Activated naive CD8-positive, alpha-beta T cell treated with anti-CD3 and anti-CD28 coated beads for 36 hours (primary cell): ENCODE measurements at regions not wholly inside any gene's neighbourhood (a gene's known extent, or its start where the extent isn't known, plus 50 kb on each side); places are given as distances from the start of the nearest gene placed in this dataset.

ENCODE experiments used
- DNase-seq: peaks from one replicate; pipeline ENCODE4 v3.0.0; 2021
- H3K27ac Mint-ChIP-seq: one replicate; pipeline ENCODE4 v1.8.0; 2022; ENCODE audit warnings: mild to moderate bottlenecking, moderate library complexity, mixed read lengths
- H3K27me3 Mint-ChIP-seq: one replicate; pipeline ENCODE4 v1.8.0; 2022; ENCODE audit warnings: mild to moderate bottlenecking, mixed read lengths
- H3K36me3 Mint-ChIP-seq: one replicate; pipeline ENCODE4 v1.8.0; 2021; ENCODE audit warnings: mild to moderate bottlenecking, mixed read lengths
- H3K4me1 Mint-ChIP-seq: one replicate; pipeline ENCODE4 v1.8.0; 2021; ENCODE audit warnings: mixed read lengths
- H3K4me3 Mint-ChIP-seq: one replicate; pipeline ENCODE4 v1.8.0; 2022; ENCODE audit warnings: mild to moderate bottlenecking, moderate library complexity, mixed read lengths
- H3K9me3 Mint-ChIP-seq: one replicate; pipeline ENCODE4 v1.8.0; 2022; ENCODE audit warnings: mixed read lengths

DNA sequence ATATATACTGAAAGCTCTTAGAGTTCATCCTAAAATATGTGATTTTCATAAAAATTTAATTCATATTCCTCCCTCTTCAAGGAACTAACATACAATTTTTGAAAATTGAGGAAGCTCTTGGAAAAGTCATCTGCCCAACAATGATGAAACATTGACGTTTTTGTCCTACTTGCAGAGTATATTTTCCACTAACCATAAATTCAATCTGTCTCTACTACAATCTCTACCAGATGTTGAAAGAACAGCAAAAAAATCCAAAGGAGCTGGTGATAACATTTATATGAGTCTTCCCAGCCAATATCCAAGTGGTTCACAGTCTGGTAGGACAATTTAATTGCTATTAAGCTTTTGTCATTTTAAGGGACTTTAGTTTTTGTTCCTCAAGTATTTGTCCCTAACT, 81.1 kb upstream of the NR3C1 start:
- Mint-ChIP-seq H3K27ac (no peak overlapping the region), H3K9me3 (no peaks in the 10 kb centered on the region), H3K4me1 (no peaks in the 10 kb centered on the region), H3K36me3 (no peaks in the 10 kb centered on the region), H3K27me3 (no peaks in the 10 kb centered on the region), H3K4me3 (no peak overlapping the region)
- DNase-seq: no peak

GRCh38 chr5:143481697-143482531, 78.4 kb upstream of the NR3C1 start:
- Mint-ChIP-seq H3K27ac (no peak overlapping the region), H3K4me1 (no peaks in the 10 kb centered on the region), H3K4me3 (no peak overlapping the region), H3K36me3 (no peaks in the 10 kb centered on the region), H3K9me3 (no peaks in the 10 kb centered on the region), H3K27me3 (no peaks in the 10 kb centered on the region)
- no peak for DNase-seq

- H3K4me3 Mint-ChIP-seq: no peak overlapping the region
- no peak for DNase-seq
- H3K4me1 Mint-ChIP-seq: no peaks in the 10 kb centered on the region
- H3K27me3 Mint-ChIP-seq: no peaks in the 10 kb centered on the region
- H3K9me3 Mint-ChIP-seq: no peaks in the 10 kb centered on the region
- no peaks in the 10 kb centered on the region for H3K36me3 Mint-ChIP-seq
- no peak overlapping the region for H3K27ac Mint-ChIP-seq
Measured at GRCh38 chr5:143480001-143480400, 76.5 kb upstream of the NR3C1 start.

DNA sequence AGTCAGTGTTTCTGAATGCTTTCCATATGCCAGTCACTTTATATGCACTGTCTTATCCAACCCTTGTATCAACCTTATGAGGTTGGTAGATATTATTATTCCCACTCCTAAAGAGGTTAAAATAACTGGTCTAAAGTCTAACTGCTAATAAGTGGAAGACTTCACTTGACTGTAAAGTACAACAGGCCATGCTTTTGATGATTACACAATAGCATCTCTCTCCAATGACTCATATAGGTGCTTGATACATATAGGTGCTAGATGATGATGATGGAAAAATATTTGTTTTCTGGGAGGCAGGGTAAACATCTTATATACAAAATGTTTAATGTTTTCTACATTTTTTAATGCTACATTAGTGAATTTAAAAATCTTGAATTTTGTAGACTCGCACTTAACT, 75.9 kb upstream of the NR3C1 start:
- Mint-ChIP-seq H3K4me3 (no peak overlapping the region), H3K4me1 (no peaks in the 10 kb centered on the region), H3K36me3 (no peaks in the 10 kb centered on the region), H3K27ac (no peak overlapping the region), H3K27me3 (no peaks in the 10 kb centered on the region), H3K9me3 (no peaks in the 10 kb centered on the region)
- DNase-seq: no peak

DNA sequence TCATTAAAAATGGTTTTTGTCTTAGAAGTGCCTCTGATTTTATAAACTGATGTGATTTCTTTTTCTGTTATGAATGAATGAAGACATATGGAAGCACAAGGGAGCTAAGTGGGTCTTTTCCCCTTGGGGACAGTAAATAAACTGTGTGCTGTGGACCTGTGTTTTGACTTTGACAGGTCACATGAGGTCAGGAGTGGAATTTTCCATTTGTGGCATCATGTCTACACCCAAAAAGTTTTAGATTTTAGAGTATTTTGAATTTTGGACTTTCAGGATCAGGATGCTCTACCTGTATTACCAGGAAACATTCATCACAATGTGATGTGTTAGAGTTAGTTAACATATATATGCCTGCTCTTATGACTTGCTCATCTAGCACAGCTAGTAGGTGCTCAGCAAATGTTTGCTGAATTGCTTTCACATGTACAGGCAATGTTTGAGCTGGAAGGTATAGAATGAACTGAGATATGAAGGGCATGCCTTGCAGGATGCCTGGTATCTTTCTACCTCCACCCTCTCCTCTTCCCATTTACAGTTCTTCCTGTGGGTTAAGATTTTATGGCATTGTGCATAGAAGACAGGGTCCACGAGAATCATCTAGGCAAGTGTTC, 73.2 kb upstream of the NR3C1 start:
- H3K36me3 Mint-ChIP-seq: no peaks in the 10 kb centered on the region
- H3K27me3 Mint-ChIP-seq: no peaks in the 10 kb centered on the region
- H3K4me1 Mint-ChIP-seq: no peaks in the 10 kb centered on the region
- H3K9me3 Mint-ChIP-seq: no peaks in the 10 kb centered on the region
- H3K4me3 Mint-ChIP-seq: no peak overlapping the region
- no peak overlapping the region for H3K27ac Mint-ChIP-seq
- DNase-seq: no peak

GRCh38 chr5:143474616-143475015, 71.1 kb upstream of the NR3C1 start:
- Mint-ChIP-seq H3K4me3 (no peak overlapping the region), H3K27ac (no peak overlapping the region), H3K9me3 (no peaks in the 10 kb centered on the region), H3K4me1 (no peaks in the 10 kb centered on the region), H3K36me3 (no peaks in the 10 kb centered on the region), H3K27me3 (no peaks in the 10 kb centered on the region)
- no peak for DNase-seq

DNA sequence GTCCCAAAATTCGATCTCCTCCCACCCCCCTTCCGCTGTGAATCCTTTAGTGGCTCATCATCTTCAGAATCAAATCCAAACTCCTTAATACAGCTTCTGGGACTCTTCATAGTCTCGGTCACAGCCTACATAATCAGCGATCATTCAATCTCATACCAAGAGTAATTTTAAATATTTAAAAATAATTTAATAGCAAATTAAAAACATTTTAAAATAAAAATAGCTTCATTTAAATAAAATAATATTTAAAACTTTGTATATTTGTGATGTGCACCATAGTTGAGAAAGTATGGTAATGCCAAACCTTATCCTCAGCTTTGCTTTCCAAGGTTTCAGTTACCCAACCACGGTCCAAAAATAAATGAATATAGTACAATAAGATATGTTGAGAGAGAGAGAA, 70.0 kb upstream of the NR3C1 start:
- no peak for DNase-seq
- Mint-ChIP-seq H3K4me3 (no peak overlapping the region), H3K27me3 (no peaks in the 10 kb centered on the region), H3K9me3 (no peaks in the 10 kb centered on the region), H3K36me3 (no peaks in the 10 kb centered on the region), H3K4me1 (no peaks in the 10 kb centered on the region), H3K27ac (no peak overlapping the region)

- H3K27me3 Mint-ChIP-seq: no peaks in the 10 kb centered on the region
- H3K9me3 Mint-ChIP-seq: no peaks in the 10 kb centered on the region
- no peak for DNase-seq
- no peaks in the 10 kb centered on the region for H3K4me1 Mint-ChIP-seq
- H3K27ac Mint-ChIP-seq: no peak overlapping the region
- no peaks in the 10 kb centered on the region for H3K36me3 Mint-ChIP-seq
- H3K4me3 Mint-ChIP-seq: no peak overlapping the region
Measured at GRCh38 chr5:143472576-143472975, 69.1 kb upstream of the NR3C1 start.

DNA sequence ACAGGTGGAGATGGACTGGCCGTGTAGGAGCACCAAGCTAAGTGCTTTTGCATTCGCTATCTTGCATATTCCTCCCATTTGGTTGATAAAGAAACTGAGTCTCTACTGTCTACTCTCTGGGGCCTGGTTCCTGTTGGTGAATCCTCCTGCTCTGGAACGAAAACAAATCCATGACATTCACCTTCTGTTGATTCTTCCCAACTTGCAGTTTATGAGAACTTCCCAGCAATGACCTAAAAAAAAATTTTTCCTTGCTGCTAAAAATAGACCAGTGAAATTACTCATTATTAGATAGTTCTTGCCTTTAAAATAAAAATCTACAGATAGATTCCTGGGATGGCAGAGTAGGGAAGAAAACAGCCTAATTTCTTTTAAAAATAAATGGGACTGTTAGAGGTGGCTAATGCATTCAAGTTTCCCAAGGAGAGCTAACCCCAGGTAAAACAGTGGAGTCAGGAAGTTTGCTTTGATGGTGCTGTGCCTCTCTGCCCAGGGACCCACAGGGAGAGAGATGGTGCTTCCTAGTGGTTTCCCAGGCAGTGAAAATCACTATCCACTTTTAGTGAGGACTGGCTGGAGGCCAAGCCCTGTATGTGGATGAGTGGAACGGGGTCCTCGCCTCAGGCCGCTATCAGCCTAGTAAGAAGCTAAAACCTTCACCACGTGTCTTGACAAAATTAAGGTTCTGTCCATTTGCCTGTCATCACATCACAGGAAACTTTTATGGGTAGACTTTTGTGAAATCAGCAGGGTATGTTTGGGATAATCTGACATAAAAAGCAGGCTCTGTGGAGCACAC, 68.4 kb upstream of the NR3C1 start:
- Mint-ChIP-seq H3K27me3 (no peaks in the 10 kb centered on the region), H3K4me1 (no peaks in the 10 kb centered on the region), H3K9me3 (no peaks in the 10 kb centered on the region), H3K36me3 (no peaks in the 10 kb centered on the region), H3K27ac (no peak overlapping the region), H3K4me3 (no peak overlapping the region)
- DNase-seq: no peak

GRCh38 chr5:143471041-143471509, 67.6 kb upstream of the NR3C1 start:
- DNase-seq: no peak
- no peaks in the 10 kb centered on the region for H3K27me3 Mint-ChIP-seq
- H3K27ac Mint-ChIP-seq: no peak overlapping the region
- no peak overlapping the region for H3K4me3 Mint-ChIP-seq
- no peaks in the 10 kb centered on the region for H3K4me1 Mint-ChIP-seq
- no peaks in the 10 kb centered on the region for H3K36me3 Mint-ChIP-seq
- H3K9me3 Mint-ChIP-seq: no peaks in the 10 kb centered on the region

- Mint-ChIP-seq H3K36me3 (no peaks in the 10 kb centered on the region), H3K4me3 (no peak overlapping the region), H3K27me3 (no peaks in the 10 kb centered on the region), H3K4me1 (no peaks in the 10 kb centered on the region), H3K9me3 (no peaks in the 10 kb centered on the region), H3K27ac (no peak overlapping the region)
- no peak for DNase-seq
Measured at GRCh38 chr5:143470120-143470519, 66.6 kb upstream of the NR3C1 start.

DNA sequence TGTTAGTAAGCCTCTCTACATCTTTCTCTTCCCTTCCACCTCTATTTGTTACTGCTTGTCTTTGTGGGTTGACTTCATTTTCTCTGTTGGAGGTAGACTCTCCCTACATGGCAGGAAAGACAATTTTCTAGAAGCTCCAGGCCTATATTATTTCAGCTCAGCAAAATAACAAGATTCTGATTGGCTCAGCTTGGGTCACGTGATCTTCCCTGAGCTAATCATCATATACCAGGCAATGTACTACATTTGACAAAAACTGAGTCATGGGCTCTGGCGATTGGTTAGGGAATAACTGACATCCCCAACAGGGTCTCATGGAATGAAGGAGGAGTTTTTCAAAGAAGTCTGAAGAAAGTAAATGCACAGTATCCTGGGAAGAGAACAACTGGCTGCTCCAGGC, 65.6 kb upstream of the NR3C1 start:
- DNase-seq: no peak
- no peaks in the 10 kb centered on the region for H3K9me3 Mint-ChIP-seq
- H3K27ac Mint-ChIP-seq: no peak overlapping the region
- no peaks in the 10 kb centered on the region for H3K36me3 Mint-ChIP-seq
- H3K4me3 Mint-ChIP-seq: no peak overlapping the region
- H3K27me3 Mint-ChIP-seq: no peaks in the 10 kb centered on the region
- no peaks in the 10 kb centered on the region for H3K4me1 Mint-ChIP-seq

DNA sequence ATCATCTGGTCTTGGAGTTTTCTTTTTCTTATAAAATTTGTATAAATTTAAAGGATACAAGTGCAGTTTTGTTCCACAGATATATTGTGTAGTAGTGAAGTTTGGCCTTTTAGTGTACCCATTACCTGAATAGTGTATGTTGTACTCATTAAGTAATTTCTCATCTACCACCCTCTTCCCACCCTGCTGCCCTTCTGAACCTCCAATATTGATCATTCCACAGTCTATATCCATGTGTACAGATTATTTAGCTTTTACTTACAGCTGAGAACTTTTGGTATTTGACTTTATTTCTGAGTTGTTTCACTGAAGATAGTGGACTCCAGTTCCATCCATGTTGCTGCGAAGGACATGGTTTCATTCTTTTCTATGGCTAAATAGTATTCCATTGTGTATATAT, 63.1 kb upstream of the NR3C1 start:
- Mint-ChIP-seq H3K36me3 (no peaks in the 10 kb centered on the region), H3K27me3 (no peaks in the 10 kb centered on the region), H3K4me1 (no peaks in the 10 kb centered on the region), H3K27ac (no peak overlapping the region), H3K4me3 (no peak overlapping the region), H3K9me3 (no peaks in the 10 kb centered on the region)
- no peak for DNase-seq

- H3K4me3 Mint-ChIP-seq: no peak overlapping the region
- no peaks in the 10 kb centered on the region for H3K27me3 Mint-ChIP-seq
- H3K9me3 Mint-ChIP-seq: no peaks in the 10 kb centered on the region
- DNase-seq: no peak
- no peak overlapping the region for H3K27ac Mint-ChIP-seq
- no peaks in the 10 kb centered on the region for H3K4me1 Mint-ChIP-seq
- H3K36me3 Mint-ChIP-seq: no peaks in the 10 kb centered on the region
Measured at GRCh38 chr5:143464723-143465490, 61.4 kb upstream of the NR3C1 start.

- DNase-seq: no peak
- no peaks in the 10 kb centered on the region for H3K4me1 Mint-ChIP-seq
- H3K36me3 Mint-ChIP-seq: no peaks in the 10 kb centered on the region
- H3K27me3 Mint-ChIP-seq: no peaks in the 10 kb centered on the region
- no peaks in the 10 kb centered on the region for H3K9me3 Mint-ChIP-seq
- H3K4me3 Mint-ChIP-seq: no peak overlapping the region
- H3K27ac Mint-ChIP-seq: no peak overlapping the region
Measured at GRCh38 chr5:143462431-143462830, 58.9 kb upstream of the NR3C1 start.
